GM23338 (cell line): ENCODE measurements at regions not wholly inside any gene's neighbourhood (a gene's known extent, or its start where the extent isn't known, plus 50 kb on each side); places are given as distances from the start of the nearest gene placed in this dataset.

ENCODE experiments used
- ATAC-seq: fragments of 200-7000 bp; cut with Tn5 transposase; 3 replicates; pipeline ENCODE4 v1.9.1; 2020
- DNase-seq: peaks from one replicate; pipeline ENCODE4 v3.0.0-alpha.2; 2015; ENCODE audit warnings: low spot score
- H2AFZ ChIP-seq: fragments of 200-600 bp; sonication (generic); 2 replicates; pipeline ENCODE4 v1.8.0; 2016; ENCODE audit warnings: antibody characterized with exemption, mild to moderate bottlenecking, moderate library complexity
- H3F3A ChIP-seq: fragments of 200-600 bp; sonication (generic); replicated peaks from 2 replicates; pipeline ENCODE4 v1.8.0; 2017; ENCODE audit warnings: antibody characterized with exemption, mixed run types, low read depth
- H3K27ac ChIP-seq: fragments of 200-600 bp; sonication (generic); 2 replicates; pipeline ENCODE4 v1.6.1; 2016; ENCODE audit warnings: low read depth
- H3K27me3 ChIP-seq: fragments of 200-600 bp; sonication (generic); 2 replicates; pipeline ENCODE4 v1.8.0; 2016; ENCODE audit warnings: mild to moderate bottlenecking, mixed run types, moderate library complexity; ENCODE audit not compliant: insufficient read depth
- H3K36me3 ChIP-seq: fragments of 200-600 bp; sonication (generic); 2 replicates; pipeline ENCODE4 v1.8.0; 2016; ENCODE audit warnings: mild to moderate bottlenecking; ENCODE audit not compliant: insufficient read depth
- H3K4me1 ChIP-seq: fragments of 200-600 bp; sonication (generic); 2 replicates; pipeline ENCODE4 v1.8.0; 2016; ENCODE audit warnings: mild to moderate bottlenecking, moderate library complexity; ENCODE audit not compliant: insufficient read depth
- H3K4me2 ChIP-seq: fragments of 200-600 bp; sonication (generic); 2 replicates; pipeline ENCODE4 v1.7.1; 2017; ENCODE audit warnings: mixed run types
- H3K4me3 ChIP-seq: fragments of 200-600 bp; sonication (generic); 2 replicates; pipeline ENCODE4 v1.6.1; 2016; ENCODE audit warnings: mixed run types
- H3K79me2 ChIP-seq: fragments of 200-600 bp; sonication (generic); replicated peaks from 2 replicates; pipeline ENCODE4 v1.8.0; 2017; ENCODE audit warnings: mild to moderate bottlenecking; ENCODE audit not compliant: insufficient read depth
- H3K9me2 ChIP-seq: fragments of 200-600 bp; sonication (generic); 2 replicates; pipeline ENCODE4 v1.8.0; 2017; ENCODE audit not compliant: insufficient read depth
- H4K20me1 ChIP-seq: fragments of 200-600 bp; sonication (generic); replicated peaks from 2 replicates; pipeline ENCODE4 v1.8.0; 2017; ENCODE audit warnings: mild to moderate bottlenecking; ENCODE audit not compliant: insufficient read depth
- H3K27ac Mint-ChIP-seq: 2 replicates; pipeline ENCODE4 v1.8.0; 2020; ENCODE audit warnings: inconsistent platforms, mild to moderate bottlenecking, moderate library complexity, mixed read lengths
- H3K27me3 Mint-ChIP-seq: 3 replicates; pipeline ENCODE4 v1.8.0; 2022; ENCODE audit warnings: low read depth, mild to moderate bottlenecking, moderate library complexity, mixed read lengths, inconsistent platforms; ENCODE audit not compliant: insufficient read depth, poor library complexity
- H3K36me3 Mint-ChIP-seq: 3 replicates; pipeline ENCODE4 v1.8.0; 2021; ENCODE audit warnings: low read depth, mild to moderate bottlenecking, inconsistent platforms, moderate library complexity, mixed read lengths
- H3K4me1 Mint-ChIP-seq: 3 replicates; pipeline ENCODE4 v1.8.0; 2020; ENCODE audit warnings: mild to moderate bottlenecking, inconsistent platforms, mixed read lengths
- H3K4me3 Mint-ChIP-seq: 3 replicates; pipeline ENCODE4 v1.8.0; 2021; ENCODE audit warnings: moderate library complexity, mild to moderate bottlenecking, inconsistent platforms, mixed read lengths
- H3K9me3 Mint-ChIP-seq: 3 replicates; pipeline ENCODE4 v1.8.0; 2020; ENCODE audit warnings: moderate library complexity, mild to moderate bottlenecking, inconsistent platforms, mixed read lengths
- JUNB ChIP-seq: IDR thresholded peaks from one replicate; pipeline ENCODE4 v1.6.1; 2016; ENCODE audit warnings: antibody characterized with exemption; ENCODE audit not compliant: unreplicated experiment
- NANOG ChIP-seq: IDR thresholded peaks from 2 replicates; pipeline ENCODE4 v1.6.1; 2016; ENCODE audit warnings: antibody characterized with exemption, borderline replicate concordance
- POLR2AphosphoS5 ChIP-seq: IDR thresholded peaks from 2 replicates; pipeline ENCODE4 v1.6.1; 2016; ENCODE audit warnings: antibody characterized with exemption, low read depth
- ZNF331 ChIP-seq: fragments of 250-450 bp; sonication (Bioruptor Pico); IDR thresholded peaks from 2 replicates; pipeline ENCODE4 v1.5.0; 2020; ENCODE audit warnings: low read depth, mild to moderate bottlenecking, moderate library complexity
- TF ChIP-seq, protein P1 (sequence below), 2 experiments: fragments of 200-600 bp in 1 of 2; sonication (generic) in 1 of 2; conservative IDR thresholded peaks; 2 replicates each; pipeline versions ENCODE4 v1.5.1 to v1.6.1; 2016 to 2017; ENCODE audit warnings: antibody characterized with exemption in 2 of 2, low read depth in 2 of 2, mild to moderate bottlenecking in 2 of 2, moderate library complexity in 1 of 2
- TF ChIP-seq, protein P2 (sequence below): IDR thresholded peaks from 2 replicates; pipeline ENCODE4 v1.6.1; 2016; ENCODE audit warnings: antibody characterized with exemption
- TF ChIP-seq, protein P3 (sequence below): IDR thresholded peaks from one replicate; pipeline ENCODE4 v1.6.1; 2018; ENCODE audit warnings: antibody characterized with exemption; ENCODE audit not compliant: unreplicated experiment

DNA sequence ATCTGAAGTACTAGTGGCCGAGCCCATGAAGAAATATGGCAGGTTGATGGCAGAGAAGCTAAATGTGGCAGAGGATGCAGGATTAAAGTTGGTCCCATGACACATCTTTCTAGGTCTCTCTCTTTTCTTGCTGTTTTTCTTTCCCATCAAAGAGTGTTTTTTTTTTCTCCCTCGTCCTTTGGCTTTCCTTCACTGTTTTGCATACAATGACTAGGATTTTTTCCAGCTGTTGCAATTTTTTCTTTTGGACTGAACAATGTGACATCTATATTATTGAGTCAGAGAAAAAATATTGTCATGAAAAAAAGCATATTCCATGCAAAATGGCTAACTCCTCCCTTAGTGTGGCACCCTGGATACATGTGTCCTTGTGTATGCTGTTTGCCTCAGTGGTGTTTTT lies 939.5 kb upstream of the FANCL start:
- Mint-ChIP-seq H3K27ac (no peak overlapping the region), H3K27me3 (peaks cover 11% of the 10 kb centered on the region), H3K4me1 (peaks cover 18% of the 10 kb centered on the region), H3K36me3 (no peaks in the 10 kb centered on the region), H3K4me3 (no peak overlapping the region), H3K9me3 (no peaks in the 10 kb centered on the region; the same call in 2 of the 3 replicates)
- Histone ChIP-seq H3K4me3 (no peak overlapping the region), H3K27me3 (no peaks in the 10 kb centered on the region), H4K20me1 (no peaks in the 10 kb centered on the region), H3F3A (no peaks in the 10 kb centered on the region), H3K27ac (no peak overlapping the region), H3K79me2 (no peaks in the 10 kb centered on the region), H3K9me2 (no peaks in the 10 kb centered on the region), H3K4me2 (no peak overlapping the region), H2AFZ (no peak overlapping the region), H3K4me1 (peaks cover 6% of the 10 kb centered on the region; the same call in 1 of the 2 replicates), H3K36me3 (no peaks in the 10 kb centered on the region)
- TF ChIP-seq NANOG (no peak), POLR2AphosphoS5 (no peak)
- TF ChIP-seq, protein P1, sequence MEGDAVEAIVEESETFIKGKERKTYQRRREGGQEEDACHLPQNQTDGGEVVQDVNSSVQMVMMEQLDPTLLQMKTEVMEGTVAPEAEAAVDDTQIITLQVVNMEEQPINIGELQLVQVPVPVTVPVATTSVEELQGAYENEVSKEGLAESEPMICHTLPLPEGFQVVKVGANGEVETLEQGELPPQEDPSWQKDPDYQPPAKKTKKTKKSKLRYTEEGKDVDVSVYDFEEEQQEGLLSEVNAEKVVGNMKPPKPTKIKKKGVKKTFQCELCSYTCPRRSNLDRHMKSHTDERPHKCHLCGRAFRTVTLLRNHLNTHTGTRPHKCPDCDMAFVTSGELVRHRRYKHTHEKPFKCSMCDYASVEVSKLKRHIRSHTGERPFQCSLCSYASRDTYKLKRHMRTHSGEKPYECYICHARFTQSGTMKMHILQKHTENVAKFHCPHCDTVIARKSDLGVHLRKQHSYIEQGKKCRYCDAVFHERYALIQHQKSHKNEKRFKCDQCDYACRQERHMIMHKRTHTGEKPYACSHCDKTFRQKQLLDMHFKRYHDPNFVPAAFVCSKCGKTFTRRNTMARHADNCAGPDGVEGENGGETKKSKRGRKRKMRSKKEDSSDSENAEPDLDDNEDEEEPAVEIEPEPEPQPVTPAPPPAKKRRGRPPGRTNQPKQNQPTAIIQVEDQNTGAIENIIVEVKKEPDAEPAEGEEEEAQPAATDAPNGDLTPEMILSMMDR (conservative IDR thresholded peaks at IDR 0.05; ENCODE audit: low read depth in 2 of 2): no peak
- ATAC-seq (no peak), DNase-seq (no peak)

DNA sequence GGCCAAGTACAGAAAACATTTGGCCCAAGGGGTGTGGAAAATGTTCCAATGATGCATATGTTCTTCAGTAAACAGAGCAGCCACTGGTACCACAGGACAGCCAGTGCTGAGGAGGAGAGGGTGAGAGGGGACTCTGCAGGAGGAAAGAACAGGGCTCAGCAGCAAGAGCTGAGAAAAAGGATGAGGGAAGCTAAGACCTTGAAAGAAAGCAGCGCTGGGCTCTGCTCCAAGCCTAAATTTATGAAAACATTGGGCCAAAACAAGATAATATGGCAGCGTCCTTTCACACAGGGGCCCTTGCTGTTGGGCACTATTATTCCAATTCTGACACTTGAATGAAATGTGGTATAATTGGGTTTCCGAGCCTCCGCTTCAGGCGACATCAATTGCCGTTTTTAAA lies 939.0 kb upstream of the FANCL start:
- ATAC-seq (no peak), DNase-seq (no peak)
- H3F3A ChIP-seq: no peaks in the 10 kb centered on the region
- Mint-ChIP-seq H3K4me1 (peaks cover 23% of the 10 kb centered on the region), H3K4me3 (no peak overlapping the region), H3K27me3 (peaks cover 11% of the 10 kb centered on the region), H3K36me3 (no peaks in the 10 kb centered on the region), H3K27ac (no peak overlapping the region), H3K9me3 (no peaks in the 10 kb centered on the region; the same call in 2 of the 3 replicates)
- peaks cover 6% of the 10 kb centered on the region; the same call in 1 of the 2 replicates for H3K4me1 ChIP-seq
- TF ChIP-seq NANOG: no peak
- TF ChIP-seq ZNF331 (CRISPR knock-in tag): no peak
- TF ChIP-seq, protein P2, sequence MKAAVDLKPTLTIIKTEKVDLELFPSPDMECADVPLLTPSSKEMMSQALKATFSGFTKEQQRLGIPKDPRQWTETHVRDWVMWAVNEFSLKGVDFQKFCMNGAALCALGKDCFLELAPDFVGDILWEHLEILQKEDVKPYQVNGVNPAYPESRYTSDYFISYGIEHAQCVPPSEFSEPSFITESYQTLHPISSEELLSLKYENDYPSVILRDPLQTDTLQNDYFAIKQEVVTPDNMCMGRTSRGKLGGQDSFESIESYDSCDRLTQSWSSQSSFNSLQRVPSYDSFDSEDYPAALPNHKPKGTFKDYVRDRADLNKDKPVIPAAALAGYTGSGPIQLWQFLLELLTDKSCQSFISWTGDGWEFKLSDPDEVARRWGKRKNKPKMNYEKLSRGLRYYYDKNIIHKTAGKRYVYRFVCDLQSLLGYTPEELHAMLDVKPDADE: no peak
- TF ChIP-seq JUNB: no peak
- no peak overlapping the region for H3K4me2 ChIP-seq
- H3K27me3 ChIP-seq: no peaks in the 10 kb centered on the region
- no peak overlapping the region for H3K27ac ChIP-seq
- H3K4me3 ChIP-seq: no peak overlapping the region
- no peaks in the 10 kb centered on the region for H3K36me3 ChIP-seq
- no peaks in the 10 kb centered on the region for H3K9me2 ChIP-seq
- no peak overlapping the region for H2AFZ ChIP-seq
- H3K79me2 ChIP-seq: no peaks in the 10 kb centered on the region
- no peaks in the 10 kb centered on the region for H4K20me1 ChIP-seq

DNA sequence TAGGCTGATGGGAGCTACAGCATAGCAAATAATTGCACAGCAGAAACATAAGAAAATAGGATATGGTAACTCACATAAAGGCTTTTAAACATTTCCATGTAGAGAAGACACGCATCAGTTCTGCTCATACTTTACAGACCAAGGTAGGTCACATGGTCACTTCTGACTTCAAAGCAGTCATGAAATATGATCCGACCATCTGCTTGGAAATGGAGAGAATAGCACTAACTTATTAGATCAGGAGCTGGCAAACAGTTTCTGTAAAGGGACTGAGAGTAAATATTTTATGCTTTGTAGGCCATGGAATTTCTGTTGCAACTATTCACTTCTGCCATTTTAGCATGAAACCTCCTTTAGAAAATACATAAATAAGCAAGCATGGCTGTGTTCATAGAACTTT lies 936.6 kb upstream of the FANCL start:
- DNase-seq (no peak), ATAC-seq (no peak)
- Histone ChIP-seq H2AFZ (no peak overlapping the region), H3K4me2 (no peak overlapping the region), H3K79me2 (no peaks in the 10 kb centered on the region), H3K36me3 (no peaks in the 10 kb centered on the region), H3K4me3 (no peak overlapping the region), H3F3A (no peaks in the 10 kb centered on the region), H3K9me2 (no peaks in the 10 kb centered on the region), H3K4me1 (peaks cover 6% of the 10 kb centered on the region; the same call in 1 of the 2 replicates), H4K20me1 (no peaks in the 10 kb centered on the region), H3K27me3 (no peaks in the 10 kb centered on the region), H3K27ac (no peak overlapping the region)
- Mint-ChIP-seq H3K4me1 (peaks cover 24% of the 10 kb centered on the region), H3K27me3 (peaks cover 9% of the 10 kb centered on the region), H3K4me3 (no peak overlapping the region), H3K36me3 (no peaks in the 10 kb centered on the region), H3K27ac (no peak overlapping the region), H3K9me3 (no peaks in the 10 kb centered on the region; the same call in 2 of the 3 replicates)
- TF ChIP-seq, protein P3, sequence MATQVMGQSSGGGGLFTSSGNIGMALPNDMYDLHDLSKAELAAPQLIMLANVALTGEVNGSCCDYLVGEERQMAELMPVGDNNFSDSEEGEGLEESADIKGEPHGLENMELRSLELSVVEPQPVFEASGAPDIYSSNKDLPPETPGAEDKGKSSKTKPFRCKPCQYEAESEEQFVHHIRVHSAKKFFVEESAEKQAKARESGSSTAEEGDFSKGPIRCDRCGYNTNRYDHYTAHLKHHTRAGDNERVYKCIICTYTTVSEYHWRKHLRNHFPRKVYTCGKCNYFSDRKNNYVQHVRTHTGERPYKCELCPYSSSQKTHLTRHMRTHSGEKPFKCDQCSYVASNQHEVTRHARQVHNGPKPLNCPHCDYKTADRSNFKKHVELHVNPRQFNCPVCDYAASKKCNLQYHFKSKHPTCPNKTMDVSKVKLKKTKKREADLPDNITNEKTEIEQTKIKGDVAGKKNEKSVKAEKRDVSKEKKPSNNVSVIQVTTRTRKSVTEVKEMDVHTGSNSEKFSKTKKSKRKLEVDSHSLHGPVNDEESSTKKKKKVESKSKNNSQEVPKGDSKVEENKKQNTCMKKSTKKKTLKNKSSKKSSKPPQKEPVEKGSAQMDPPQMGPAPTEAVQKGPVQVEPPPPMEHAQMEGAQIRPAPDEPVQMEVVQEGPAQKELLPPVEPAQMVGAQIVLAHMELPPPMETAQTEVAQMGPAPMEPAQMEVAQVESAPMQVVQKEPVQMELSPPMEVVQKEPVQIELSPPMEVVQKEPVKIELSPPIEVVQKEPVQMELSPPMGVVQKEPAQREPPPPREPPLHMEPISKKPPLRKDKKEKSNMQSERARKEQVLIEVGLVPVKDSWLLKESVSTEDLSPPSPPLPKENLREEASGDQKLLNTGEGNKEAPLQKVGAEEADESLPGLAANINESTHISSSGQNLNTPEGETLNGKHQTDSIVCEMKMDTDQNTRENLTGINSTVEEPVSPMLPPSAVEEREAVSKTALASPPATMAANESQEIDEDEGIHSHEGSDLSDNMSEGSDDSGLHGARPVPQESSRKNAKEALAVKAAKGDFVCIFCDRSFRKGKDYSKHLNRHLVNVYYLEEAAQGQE: no peak
- TF ChIP-seq JUNB: no peak
